Brain microvascular endothelial cell (primary cell): ENCODE measurements at regions not wholly inside any gene's neighbourhood (a gene's known extent, or its start where the extent isn't known, plus 50 kb on each side); places are given as distances from the start of the nearest gene placed in this dataset.

ENCODE experiments used
- DNase-seq: peaks from one replicate; pipeline ENCODE4 v3.0.0-alpha.2; 2020
- H3K27ac ChIP-seq: fragments of 250-450 bp; sonication (Bioruptor Pico); 2 replicates; pipeline ENCODE4 v1.5.1; 2020; ENCODE audit warnings: mild to moderate bottlenecking, moderate library complexity
- H3K27me3 ChIP-seq: fragments of 250-450 bp; sonication (Bioruptor Pico); replicated peaks from 2 replicates; pipeline ENCODE4 v1.5.1; 2020; ENCODE audit warnings: mild to moderate bottlenecking
- H3K36me3 ChIP-seq: fragments of 250-450 bp; sonication (Bioruptor Pico); replicated peaks from 2 replicates; pipeline ENCODE4 v1.5.1; 2020; ENCODE audit warnings: mild to moderate bottlenecking
- H3K4me3 ChIP-seq: 2 replicates; pipeline ENCODE4 v1.5.1; 2011; ENCODE audit warnings: low read depth, mild to moderate bottlenecking, control low read depth, low read length, moderate library complexity
- in situ Hi-C: cut with HindIII; loops from 2 replicates; pipeline ENCODE4 v1.10.0; 2017; ENCODE audit warnings: low sequenced_read_pairs, low pct_ligation_motif_present
- TF ChIP-seq, protein P1 (sequence below): IDR thresholded peaks from 2 replicates; pipeline ENCODE4 v1.5.1; 2011; ENCODE audit warnings: low read depth, mild to moderate bottlenecking, moderate library complexity, low read length, control low read depth, inconsistent platforms; ENCODE audit errors: missing control alignments

GRCh38 chr20:6265204-6265904, 142.5 kb upstream of the FERMT1 start:
- TF ChIP-seq, protein P1, sequence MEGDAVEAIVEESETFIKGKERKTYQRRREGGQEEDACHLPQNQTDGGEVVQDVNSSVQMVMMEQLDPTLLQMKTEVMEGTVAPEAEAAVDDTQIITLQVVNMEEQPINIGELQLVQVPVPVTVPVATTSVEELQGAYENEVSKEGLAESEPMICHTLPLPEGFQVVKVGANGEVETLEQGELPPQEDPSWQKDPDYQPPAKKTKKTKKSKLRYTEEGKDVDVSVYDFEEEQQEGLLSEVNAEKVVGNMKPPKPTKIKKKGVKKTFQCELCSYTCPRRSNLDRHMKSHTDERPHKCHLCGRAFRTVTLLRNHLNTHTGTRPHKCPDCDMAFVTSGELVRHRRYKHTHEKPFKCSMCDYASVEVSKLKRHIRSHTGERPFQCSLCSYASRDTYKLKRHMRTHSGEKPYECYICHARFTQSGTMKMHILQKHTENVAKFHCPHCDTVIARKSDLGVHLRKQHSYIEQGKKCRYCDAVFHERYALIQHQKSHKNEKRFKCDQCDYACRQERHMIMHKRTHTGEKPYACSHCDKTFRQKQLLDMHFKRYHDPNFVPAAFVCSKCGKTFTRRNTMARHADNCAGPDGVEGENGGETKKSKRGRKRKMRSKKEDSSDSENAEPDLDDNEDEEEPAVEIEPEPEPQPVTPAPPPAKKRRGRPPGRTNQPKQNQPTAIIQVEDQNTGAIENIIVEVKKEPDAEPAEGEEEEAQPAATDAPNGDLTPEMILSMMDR: peak; percentile 52
- H3K36me3 ChIP-seq: no peaks in the 10 kb centered on the region
- DNase-seq: peak; percentile 82
- in situ Hi-C loops: no loop called here
- no peak overlapping the region for H3K4me3 ChIP-seq
- peak overlapping the region; percentile 73 for H3K27ac ChIP-seq
- H3K27me3 ChIP-seq: no peaks in the 10 kb centered on the region

GRCh38 chr20:6253396-6253795, 130.6 kb upstream of the FERMT1 start:
- Histone ChIP-seq H3K36me3 (no peaks in the 10 kb centered on the region), H3K27me3 (no peaks in the 10 kb centered on the region), H3K27ac (no peak overlapping the region), H3K4me3 (no peak overlapping the region)
- TF ChIP-seq, protein P1: no peak
- in situ Hi-C loops: no loop called here
- no peak for DNase-seq

DNA sequence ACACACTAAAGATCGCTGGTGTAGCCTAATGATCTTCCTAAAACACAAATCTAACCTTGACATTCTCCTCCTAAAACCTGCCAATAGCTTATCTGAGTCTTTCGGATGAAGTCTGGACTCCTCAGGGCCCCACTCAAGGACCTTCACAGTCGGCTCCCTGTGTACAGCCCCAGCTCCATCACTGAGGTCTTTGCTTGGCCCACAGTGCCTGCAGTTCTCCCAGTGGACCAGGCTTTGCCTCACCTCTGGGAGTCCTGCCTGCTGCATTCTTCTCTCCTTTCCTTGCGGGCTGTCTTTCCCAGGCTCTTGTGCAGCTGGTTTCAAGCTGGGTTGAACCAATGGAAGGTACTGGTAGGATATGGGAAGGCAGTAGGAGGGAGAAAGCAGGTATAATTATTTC, 122.6 kb upstream of the FERMT1 start:
- Histone ChIP-seq H3K27me3 (no peaks in the 10 kb centered on the region), H3K4me3 (no peak overlapping the region), H3K36me3 (no peaks in the 10 kb centered on the region), H3K27ac (no peak overlapping the region)
- TF ChIP-seq, protein P1: no peak
- in situ Hi-C loops: no loop called here
- no peak for DNase-seq

DNA sequence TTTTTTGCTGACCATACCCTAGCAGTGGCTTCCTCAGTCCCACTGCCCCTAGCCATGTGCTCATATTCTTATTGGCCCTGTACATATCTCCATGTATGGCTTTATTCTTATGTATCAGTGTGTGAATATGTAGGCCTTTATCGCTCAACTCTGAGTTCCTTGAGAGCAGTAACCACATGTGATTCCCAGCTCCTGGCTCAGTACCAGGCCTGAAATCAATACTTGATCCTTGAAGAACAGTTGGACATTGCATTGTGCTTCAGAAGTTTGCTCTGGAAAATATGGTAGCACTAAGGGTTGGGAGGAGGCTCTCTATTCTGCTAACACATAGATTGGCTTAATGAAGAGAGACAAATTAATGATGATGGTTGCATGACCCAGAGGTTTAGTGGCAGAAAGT, 118.8 kb upstream of the FERMT1 start:
- H3K27ac ChIP-seq: no peak overlapping the region
- no peak overlapping the region for H3K4me3 ChIP-seq
- H3K36me3 ChIP-seq: no peaks in the 10 kb centered on the region
- TF ChIP-seq, protein P1: no peak
- in situ Hi-C loops: no loop called here
- no peaks in the 10 kb centered on the region for H3K27me3 ChIP-seq
- DNase-seq: no peak

GRCh38 chr20:6240059-6240458, 117.2 kb upstream of the FERMT1 start:
- DNase-seq: no peak
- no peaks in the 10 kb centered on the region for H3K36me3 ChIP-seq
- H3K27me3 ChIP-seq: no peaks in the 10 kb centered on the region
- in situ Hi-C loops: no loop called here
- TF ChIP-seq, protein P1: no peak
- H3K4me3 ChIP-seq: no peak overlapping the region
- H3K27ac ChIP-seq: no peak overlapping the region

- in situ Hi-C loops: no loop called here
- no peak overlapping the region for H3K27ac ChIP-seq
- H3K27me3 ChIP-seq: no peaks in the 10 kb centered on the region
- no peak overlapping the region for H3K4me3 ChIP-seq
- no peak for DNase-seq
- TF ChIP-seq, protein P1: no peak
- H3K36me3 ChIP-seq: no peaks in the 10 kb centered on the region
Measured at GRCh38 chr20:6238421-6238820, 115.6 kb upstream of the FERMT1 start.
